IMR-90 (cell line): ENCODE measurements at regions not wholly inside any gene's neighbourhood (a gene's known extent, or its start where the extent isn't known, plus 50 kb on each side); places are given as distances from the start of the nearest gene placed in this dataset.

Source experiments
- ATAC-seq: fragments of 200-7000 bp; cut with Tn5 transposase; 2 replicates; pipeline ENCODE4 v1.9.1; 2020; ENCODE audit warnings: low read depth, mild to moderate bottlenecking, moderate library complexity
- BruUV-seq: library from RNA; stranded (reverse); fragments of 400-500 nt; replicated peaks from 2 replicates; lab custom pipeline; 2021; lab: Mats Ljungman, UMichigan
- CTCF ChIA-PET: fragments of 300-600 bp; formaldehyde crosslinking; extraction: SDS; loops from one replicate; lab custom pipeline; 2021; ENCODE audit warnings: antibody characterized with exemption; lab: Yijun Ruan, JAX
- POLR2A ChIA-PET: fragments of 300-600 bp; sonication (Branson Sonifier 250); formaldehyde crosslinking; loops from one replicate; lab custom pipeline; 2022; ENCODE audit warnings: antibody characterized with exemption; ENCODE audit not compliant: unreplicated experiment; lab: Charles Lee
- DNase-seq: peaks from one replicate; pipeline ENCODE4 v3.0.0; 2013
- H2AFZ ChIP-seq: replicated peaks from 2 replicates; pipeline ENCODE3; 2013; ENCODE audit warnings: low read length, mild to moderate bottlenecking; ENCODE audit not compliant: poor library complexity
- H2AK5ac ChIP-seq: 2 replicates; pipeline ENCODE4 v1.6.1; 2013; ENCODE audit warnings: low read depth, low read length, inconsistent platforms
- H2AK9ac ChIP-seq: replicated peaks from 2 replicates; pipeline ENCODE3; 2013; ENCODE audit warnings: mild to moderate bottlenecking, low read depth, low read length, moderate library complexity; ENCODE audit not compliant: poor library complexity
- H2BK120ac ChIP-seq: 2 replicates; pipeline ENCODE4 v1.6.1; 2013; ENCODE audit warnings: low read depth, low read length, inconsistent platforms
- H2BK15ac ChIP-seq: 3 replicates; pipeline ENCODE4 v1.6.1; 2013; ENCODE audit warnings: low read depth, low read length, inconsistent platforms
- H2BK20ac ChIP-seq: 2 replicates; pipeline ENCODE4 v1.6.1; 2013; ENCODE audit warnings: low read depth, mild to moderate bottlenecking, inconsistent platforms, low read length, moderate library complexity
- H2BK5ac ChIP-seq: 2 replicates; pipeline ENCODE4 v1.6.1; 2013; ENCODE audit warnings: mild to moderate bottlenecking, low read depth, low read length, inconsistent platforms; ENCODE audit not compliant: poor library complexity, severe bottlenecking
- H3K14ac ChIP-seq: replicated peaks from 2 replicates; pipeline ENCODE4 v1.6.1; 2013; ENCODE audit warnings: low read depth, low read length, inconsistent platforms
- H3K18ac ChIP-seq: 2 replicates; pipeline ENCODE4 v1.6.1; 2013; ENCODE audit warnings: low read depth, low read length, control low read depth
- H3K23ac ChIP-seq: 2 replicates; pipeline ENCODE4 v1.6.1; 2013; ENCODE audit warnings: low read depth, low read length, inconsistent platforms
- H3K27ac ChIP-seq: 2 replicates; pipeline ENCODE4 v1.5.1; 2013; ENCODE audit warnings: mild to moderate bottlenecking, control low read depth, low read length; ENCODE audit not compliant: insufficient read depth
- H3K27me3 ChIP-seq: 2 replicates; pipeline ENCODE4 v1.6.1; 2013; ENCODE audit warnings: low read length; ENCODE audit not compliant: control insufficient read depth, insufficient read depth
- H3K36me3 ChIP-seq: 2 replicates; pipeline ENCODE4 v1.6.1; 2013; ENCODE audit warnings: low read length, mixed read lengths; ENCODE audit not compliant: control insufficient read depth, insufficient read depth
- H3K4ac ChIP-seq: 2 replicates; pipeline ENCODE4 v1.6.1; 2013; ENCODE audit warnings: low read depth, low read length, inconsistent platforms
- H3K4me1 ChIP-seq: 2 replicates; pipeline ENCODE4 v1.6.1; 2013; ENCODE audit warnings: low read length, mixed read lengths; ENCODE audit not compliant: control insufficient read depth, insufficient read depth
- H3K4me2 ChIP-seq: 2 replicates; pipeline ENCODE4 v1.6.1; 2013; ENCODE audit warnings: low read depth, mild to moderate bottlenecking, control low read depth, low read length, moderate library complexity
- H3K4me3 ChIP-seq: 2 replicates; pipeline ENCODE4 v1.5.1; 2013; ENCODE audit warnings: low read depth, mild to moderate bottlenecking, control low read depth, low read length, moderate library complexity; ENCODE audit not compliant: insufficient read depth
- H3K56ac ChIP-seq: 2 replicates; pipeline ENCODE4 v1.6.1; 2013; ENCODE audit warnings: low read length, inconsistent platforms; ENCODE audit not compliant: insufficient read depth; ENCODE audit errors: extremely low read depth
- H3K79me1 ChIP-seq, 2 experiments: 2 replicates each; pipeline ENCODE4 v1.6.1; 2013; ENCODE audit warnings: low read length in 2 of 2, inconsistent platforms in 1 of 2, low read depth in 1 of 2
- H3K9ac ChIP-seq: 2 replicates; pipeline ENCODE4 v1.6.1; 2013; ENCODE audit warnings: low read depth, low read length, control low read depth
- H3K9me1 ChIP-seq: 2 replicates; pipeline ENCODE4 v1.6.1; 2013; ENCODE audit warnings: low read length, inconsistent platforms; ENCODE audit not compliant: insufficient read depth
- H3K9me3 ChIP-seq: 2 replicates; pipeline ENCODE4 v1.6.1; 2013; ENCODE audit warnings: low read length; ENCODE audit not compliant: control insufficient read depth, insufficient read depth
- H4K20me1 ChIP-seq: 2 replicates; pipeline ENCODE4 v1.6.1; 2013; ENCODE audit warnings: low read length, inconsistent platforms; ENCODE audit not compliant: insufficient read depth
- H4K5ac ChIP-seq: 2 replicates; pipeline ENCODE4 v1.6.1; 2013; ENCODE audit warnings: mild to moderate bottlenecking, low read depth, low read length, control low read depth
- H4K8ac ChIP-seq, 2 experiments: 2 replicates each; pipeline ENCODE4 v1.6.1; 2013; ENCODE audit warnings: low read depth in 2 of 2, low read length in 2 of 2, control low read depth in 1 of 2, inconsistent platforms in 1 of 2
- H4K91ac ChIP-seq: 2 replicates; pipeline ENCODE4 v1.6.1; 2013; ENCODE audit warnings: low read depth, low read length, inconsistent platforms; ENCODE audit not compliant: insufficient read depth
- BHLHE40 ChIP-seq: fragments of 150-350 bp; IDR thresholded peaks from 2 replicates; pipeline ENCODE4 v1.6.1; 2016; ENCODE audit warnings: mild to moderate bottlenecking, low read depth, low read length
- FOS ChIP-seq: fragments of 150-350 bp; IDR thresholded peaks from 2 replicates; pipeline ENCODE4 v1.6.1; 2016; ENCODE audit warnings: low read depth, low read length
- MAFK ChIP-seq: IDR thresholded peaks from 2 replicates; pipeline ENCODE4 v1.6.1; 2012; ENCODE audit warnings: low read depth, low read length, improper control_type of control experiment
- RAD21 ChIP-seq: IDR thresholded peaks from 2 replicates; pipeline ENCODE4 v1.6.1; 2012; ENCODE audit warnings: low read length, improper control_type of control experiment
- SMC3 ChIP-seq: fragments of 150-350 bp; IDR thresholded peaks from 2 replicates; pipeline ENCODE4 v1.6.1; 2016; ENCODE audit warnings: low read depth, mild to moderate bottlenecking, antibody characterized with exemption, low read length, moderate library complexity
- WGBS, 2 experiments: methylation state at CpG; one replicate each; pipeline versions ENCODE4 v1.1.5 to v1.1.7; 2013; ENCODE audit warnings: missing lambda C conversion rate in 2 of 2; ENCODE audit not compliant: insufficient read length in 1 of 2; ENCODE audit errors: extremely low coverage in 2 of 2; 5-methylcytosine and 5-hydroxymethylcytosine counted together
- dilution Hi-C: fragments of 300-500 bp; cut with HindIII; formaldehyde crosslinking; loops from one replicate; pipeline ENCODE4 v1.14.3; 2018; ENCODE audit warnings: low sequenced_read_pairs; ENCODE audit not compliant: unreplicated experiment
- in situ Hi-C: fragments of 300-500 bp; cut with MboI; formaldehyde crosslinking; loops from 3 replicates; pipeline ENCODE4 v1.14.3; 2019; ENCODE audit warnings: low sequenced_read_pairs, inconsistent platforms, mixed read lengths
- intact Hi-C: fragments of 100-400 bp; cut with micrococcal nuclease; formaldehyde crosslinking; loops from 2 replicates; pipeline ENCODE4 v1.10.0; 2022
- TF ChIP-seq, protein P1 (sequence below): fragments of 150-350 bp; IDR thresholded peaks from 2 replicates; pipeline ENCODE4 v1.6.1; 2017; ENCODE audit warnings: mild to moderate bottlenecking, antibody characterized with exemption, low read length, low read depth

DNA sequence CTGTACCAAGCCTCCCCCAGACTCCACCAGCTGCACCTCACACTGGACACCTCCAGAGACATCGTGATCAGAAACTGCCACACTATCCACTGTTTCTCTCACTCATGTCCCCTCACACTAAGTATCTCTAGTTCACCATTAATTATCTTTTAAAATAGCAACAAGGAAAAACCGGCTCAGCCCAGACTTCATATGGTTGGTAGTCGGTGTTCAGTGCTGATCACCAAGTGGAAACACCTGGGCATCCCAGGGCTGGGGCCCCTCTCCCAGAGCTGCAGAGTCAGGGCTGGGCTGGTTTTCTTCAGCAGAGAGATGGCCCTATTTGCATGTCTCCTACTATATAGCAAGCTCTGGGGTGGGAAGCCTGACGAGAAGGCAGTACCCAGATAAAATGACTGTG is 1140.0 kb downstream of the TMEM121 start:
- DNase-seq (no peak), ATAC-seq (no peak)
- H4K91ac ChIP-seq, result no peak overlapping the region
- intact Hi-C loops (no loop called here), dilution Hi-C loops (no loop called here), in situ Hi-C loops (no loop called here)
- H3K9ac ChIP-seq, result no peak overlapping the region
- no peaks in the 10 kb centered on the region for H3K27me3 ChIP-seq
- H3K18ac ChIP-seq, result no peak overlapping the region
- no CpG with 5 or more reads among the region's 4 CpGs for WGBS, 2 experiments
- H4K8ac ChIP-seq, result no peak overlapping the region
- H3K4me3 ChIP-seq, result no peak overlapping the region
- H2BK15ac ChIP-seq, result no peak overlapping the region
- no peaks in the 10 kb centered on the region for H3K36me3 ChIP-seq
- TF ChIP-seq RAD21 (no peak), FOS (no peak), SMC3 (no peak), BHLHE40 (no peak), MAFK (no peak)
- TF ChIP-seq, protein P1, sequence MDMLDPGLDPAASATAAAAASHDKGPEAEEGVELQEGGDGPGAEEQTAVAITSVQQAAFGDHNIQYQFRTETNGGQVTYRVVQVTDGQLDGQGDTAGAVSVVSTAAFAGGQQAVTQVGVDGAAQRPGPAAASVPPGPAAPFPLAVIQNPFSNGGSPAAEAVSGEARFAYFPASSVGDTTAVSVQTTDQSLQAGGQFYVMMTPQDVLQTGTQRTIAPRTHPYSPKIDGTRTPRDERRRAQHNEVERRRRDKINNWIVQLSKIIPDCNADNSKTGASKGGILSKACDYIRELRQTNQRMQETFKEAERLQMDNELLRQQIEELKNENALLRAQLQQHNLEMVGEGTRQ, result no peak
- H2AK9ac ChIP-seq, result no peak overlapping the region
- H2BK20ac ChIP-seq, result no peak overlapping the region
- H3K4ac ChIP-seq, result no peak overlapping the region
- H4K5ac ChIP-seq, result no peak overlapping the region
- no peak overlapping the region for H2AFZ ChIP-seq
- H2BK120ac ChIP-seq, result no peak overlapping the region
- BruUV-seq, result no TSS peak
- no peak overlapping the region for H3K14ac ChIP-seq
- no peaks in the 10 kb centered on the region for H3K79me1 ChIP-seq
- no peak overlapping the region for H3K56ac ChIP-seq
- H3K23ac ChIP-seq, result no peak overlapping the region
- no peaks in the 10 kb centered on the region for H3K4me1 ChIP-seq
- ChIA-PET POLR2A (no interaction called here), CTCF (no interaction called here)
- H3K9me3 ChIP-seq, result peaks cover 6% of the 10 kb centered on the region; the same call in 1 of the 2 replicates
- no peak overlapping the region for H2AK5ac ChIP-seq
- no peak overlapping the region for H2BK5ac ChIP-seq
- no peaks in the 10 kb centered on the region for H4K20me1 ChIP-seq
- H3K27ac ChIP-seq, result no peak overlapping the region
- no peaks in the 10 kb centered on the region for H3K9me1 ChIP-seq
- H3K4me2 ChIP-seq, result no peak overlapping the region
